ENCODE measurements at regions not wholly inside any gene's neighbourhood (a gene's known extent, or its start where the extent isn't known, plus 50 kb on each side); places are given as distances from the start of the nearest gene placed in this dataset.

DNA sequence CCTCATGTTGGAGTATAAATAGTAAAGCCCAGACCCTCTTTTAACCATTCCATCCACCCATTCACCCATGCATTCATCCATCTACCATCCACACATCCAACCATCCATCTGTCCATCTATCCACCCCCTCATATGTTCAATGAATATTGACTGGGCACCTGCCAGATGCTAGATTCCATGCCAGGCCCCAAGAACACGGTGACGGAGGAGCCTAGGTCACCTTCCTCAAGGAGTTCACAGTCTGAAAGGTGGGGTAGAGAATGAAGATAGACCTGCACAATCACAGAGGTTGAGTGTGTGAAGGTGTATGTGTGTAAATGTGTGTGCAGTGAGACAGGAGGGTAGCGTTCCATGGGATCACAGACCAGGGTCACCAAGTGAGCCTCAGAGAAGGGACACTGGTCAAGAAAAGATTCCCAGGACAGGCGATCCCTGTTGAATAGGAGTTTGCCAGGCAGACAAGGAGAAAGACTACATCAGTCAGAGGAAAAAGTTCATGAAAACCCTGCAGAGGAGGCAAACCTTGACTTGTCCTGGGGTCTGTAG lies 287.2 kb downstream of the CYP26B1 start:
- DNase-seq = no peak

DNA sequence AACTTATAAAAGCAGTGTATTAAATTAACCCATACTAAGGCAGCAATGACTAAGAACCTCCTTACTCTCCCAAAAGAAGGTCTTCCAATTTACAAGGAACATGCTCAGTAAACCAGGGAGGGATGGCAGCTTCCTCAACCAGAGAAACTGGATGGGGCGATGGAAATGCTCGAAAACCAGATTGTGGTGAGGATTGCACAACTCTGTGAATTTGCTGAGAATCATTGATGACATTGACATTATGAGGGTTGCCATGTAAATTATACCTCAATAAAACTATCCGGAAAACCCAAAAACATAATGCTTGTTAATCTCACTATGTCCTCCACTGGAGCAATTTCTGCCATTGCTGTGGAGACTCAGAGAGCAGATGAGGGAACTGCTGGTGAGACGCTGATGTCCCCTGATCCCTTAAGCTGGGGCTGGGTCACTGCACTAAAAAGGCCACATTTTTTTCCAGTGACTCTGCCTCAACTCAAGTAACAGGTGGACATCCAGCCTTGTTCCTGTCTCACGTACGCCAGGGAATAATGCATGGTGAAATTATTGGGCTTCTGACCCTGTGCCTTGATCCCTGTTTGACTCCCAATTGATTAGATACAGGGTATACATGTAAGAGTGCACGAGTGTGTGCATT lies 288.3 kb downstream of the CYP26B1 start:
- no peak for DNase-seq

DNA sequence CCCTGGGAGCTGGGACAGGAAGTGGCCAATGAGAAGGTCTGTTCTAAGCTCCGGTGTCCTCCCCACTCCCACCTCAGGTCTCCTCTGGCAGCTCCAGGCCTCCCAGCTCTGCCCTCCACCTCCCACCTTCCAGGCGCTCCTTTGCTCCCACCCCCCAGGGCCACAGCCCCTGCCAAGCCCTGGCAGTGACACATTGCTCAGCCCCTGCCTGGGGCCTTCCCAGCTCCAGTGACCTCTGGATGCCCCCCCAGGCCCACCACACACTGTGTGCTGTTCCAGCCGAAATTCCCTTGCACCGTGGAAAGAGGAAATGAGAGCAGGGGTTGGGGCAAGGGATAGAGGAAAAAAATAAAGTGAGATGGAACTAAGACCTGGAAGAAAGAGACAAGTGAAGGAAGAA lies 289.6 kb downstream of the CYP26B1 start:
- DNase-seq = no peak

DNA sequence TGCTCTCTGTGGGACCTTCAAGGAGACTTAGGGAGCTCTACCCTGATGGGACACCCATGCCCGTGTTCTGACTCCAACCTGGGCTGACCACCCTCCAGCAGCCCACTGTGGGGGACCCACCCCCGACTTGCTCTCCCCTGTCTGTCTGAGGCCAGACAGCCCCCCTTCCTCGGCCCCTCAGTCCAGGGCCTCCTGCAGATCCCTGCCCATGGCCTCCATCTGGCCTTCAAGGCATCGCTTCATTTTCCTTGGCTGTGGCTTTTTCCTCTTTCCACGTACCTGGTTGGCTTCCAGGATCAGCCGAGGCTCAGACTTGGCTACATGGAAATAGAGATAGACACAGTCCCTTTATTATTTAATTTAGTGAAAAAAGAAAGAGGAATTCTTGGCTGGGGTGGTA lies 290.0 kb downstream of the CYP26B1 start:
- no peak for DNase-seq

DNA sequence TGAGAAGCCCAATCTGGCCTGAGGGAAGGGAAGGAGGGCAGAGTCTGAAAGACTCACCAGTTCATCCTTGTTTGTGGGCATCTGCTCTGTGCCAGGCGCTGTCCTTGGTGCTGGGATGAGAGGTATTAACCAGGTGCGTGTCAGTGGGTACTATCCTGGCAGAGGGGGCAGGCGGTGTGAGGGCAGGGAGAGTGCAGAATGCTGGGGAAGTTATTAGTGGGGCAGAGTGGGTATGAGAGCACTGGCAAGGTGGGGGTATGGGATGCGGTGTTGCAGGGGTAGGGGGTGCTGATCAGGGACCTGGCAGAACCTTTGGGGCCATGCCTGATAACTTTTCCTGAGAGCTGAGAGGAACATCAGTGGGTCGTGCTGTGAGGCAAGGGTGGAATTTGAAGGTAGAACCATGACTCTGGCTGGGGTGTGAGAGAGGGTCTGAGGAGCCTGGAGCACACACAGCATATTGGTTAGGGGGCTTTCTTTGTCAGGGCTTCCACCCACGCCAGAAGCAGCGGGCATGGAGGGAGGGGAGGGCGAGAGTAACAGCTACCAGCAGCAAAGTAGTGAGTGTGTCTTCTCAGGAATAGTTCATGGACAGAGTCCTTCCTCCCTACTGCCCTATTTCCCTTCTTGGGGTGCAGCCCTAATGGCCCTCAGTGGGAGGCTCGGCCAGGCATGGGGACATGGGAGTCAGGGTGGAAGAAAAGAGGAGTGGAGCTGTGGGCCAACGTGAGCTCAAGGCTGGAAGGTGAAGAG lies 290.7 kb downstream of the CYP26B1 start:
- DNase-seq = no peak

DNA sequence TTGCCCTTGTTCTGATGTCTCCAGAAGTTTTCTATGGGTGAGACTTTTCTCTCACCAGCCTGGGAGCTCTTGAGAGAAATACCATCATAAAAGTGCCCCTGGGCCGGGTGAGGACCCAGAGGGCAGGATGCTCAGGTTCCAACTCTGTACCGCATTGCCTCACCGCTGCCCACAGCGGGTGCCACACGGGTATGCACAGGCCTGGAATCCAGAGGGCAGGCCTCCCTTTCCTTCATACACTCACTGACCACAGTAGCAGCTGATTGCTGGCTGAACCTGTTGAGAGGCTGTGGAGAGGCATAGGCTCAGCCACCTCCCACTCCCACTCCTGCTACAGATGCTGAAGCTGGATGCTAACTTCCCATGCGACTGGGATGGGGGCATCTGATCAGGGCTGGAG lies 293.8 kb downstream of the CYP26B1 start:
- no peak for DNase-seq

DNA sequence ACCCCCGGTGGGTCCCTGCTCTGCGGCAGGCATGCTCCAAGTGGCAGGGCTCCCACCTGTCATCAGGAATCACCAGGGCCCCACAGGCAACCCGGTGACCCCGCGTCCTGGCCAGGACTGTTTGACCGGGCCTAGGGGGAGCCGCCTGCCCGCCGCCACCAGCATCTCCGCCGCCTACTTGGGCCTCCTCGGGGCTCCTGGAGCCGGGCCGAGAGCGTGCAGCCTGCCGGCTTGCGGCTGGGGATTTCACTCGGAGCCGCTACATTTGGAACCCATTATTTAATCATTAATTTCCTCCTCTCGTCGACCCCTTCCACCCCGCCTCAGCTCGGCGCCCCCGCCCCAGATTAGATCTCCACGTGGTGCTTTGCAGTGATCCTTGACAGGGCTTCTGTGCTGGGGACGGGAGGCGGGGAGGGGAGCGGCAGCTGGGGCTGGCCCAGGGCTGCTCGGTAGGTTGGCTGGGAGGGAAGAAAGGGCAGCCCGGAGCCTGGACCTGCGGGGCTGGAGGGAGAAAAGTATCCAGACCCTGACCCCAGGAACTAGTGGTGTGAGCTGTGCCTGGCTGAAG lies 295.4 kb downstream of the CYP26B1 start:
- DNase-seq = no peak

DNA sequence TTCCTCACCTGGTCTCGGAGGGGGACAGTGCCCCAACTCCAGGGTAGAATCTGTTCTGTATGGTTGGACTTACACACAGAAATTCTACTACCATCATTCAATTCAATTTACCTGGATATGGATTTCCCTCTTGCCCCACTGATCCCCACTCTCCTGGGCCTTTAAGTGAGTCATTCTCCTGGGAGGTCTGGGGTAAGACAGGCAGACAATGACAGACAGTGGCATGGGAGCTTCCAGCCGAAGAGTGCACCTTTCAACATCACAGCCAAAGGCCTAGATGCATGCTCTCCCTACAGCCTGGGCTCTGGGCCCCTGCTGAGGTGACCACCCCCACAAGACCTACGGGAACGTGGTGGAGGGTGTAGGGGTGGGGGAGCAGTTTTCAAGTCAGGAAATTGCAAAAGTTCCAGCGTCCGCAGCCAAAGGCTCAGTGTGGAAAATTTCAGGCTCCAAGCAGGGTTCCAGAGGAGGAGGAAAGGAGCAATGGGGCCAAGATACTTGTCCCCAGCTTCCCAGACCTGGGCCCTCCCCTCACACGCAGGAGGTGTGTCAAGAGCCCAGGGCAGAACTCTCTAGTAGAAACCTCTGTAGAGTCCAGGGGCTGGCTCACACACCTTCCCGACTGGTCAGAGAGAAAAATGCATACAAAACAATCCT lies 296.4 kb downstream of the CYP26B1 start:
- DNase-seq = no peak

DNA sequence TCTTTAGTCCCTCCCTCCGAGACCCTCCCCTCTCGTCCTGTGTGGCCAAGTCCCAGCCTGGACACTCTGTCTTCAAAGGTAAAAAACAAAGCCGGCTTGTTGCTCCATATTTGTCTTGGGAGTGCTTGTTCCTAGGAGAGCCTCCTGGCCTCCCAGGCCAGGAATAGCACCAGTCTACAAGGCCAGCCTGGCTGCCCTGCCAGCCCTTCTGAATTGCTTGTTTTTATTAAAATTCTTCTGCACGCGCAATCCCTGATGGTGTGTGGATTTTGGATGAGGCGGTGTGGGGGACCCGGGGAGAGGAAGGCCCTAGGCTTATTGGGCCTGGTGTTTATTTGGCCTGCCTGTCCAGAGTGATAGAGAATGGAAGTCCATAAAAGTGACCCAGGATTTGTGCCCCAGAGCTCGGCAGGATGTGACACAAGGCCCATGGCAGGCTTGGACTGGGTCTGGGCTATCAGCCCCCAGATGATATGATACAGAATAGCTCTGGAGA lies 297.3 kb downstream of the CYP26B1 start:
- no peak for DNase-seq

DNA sequence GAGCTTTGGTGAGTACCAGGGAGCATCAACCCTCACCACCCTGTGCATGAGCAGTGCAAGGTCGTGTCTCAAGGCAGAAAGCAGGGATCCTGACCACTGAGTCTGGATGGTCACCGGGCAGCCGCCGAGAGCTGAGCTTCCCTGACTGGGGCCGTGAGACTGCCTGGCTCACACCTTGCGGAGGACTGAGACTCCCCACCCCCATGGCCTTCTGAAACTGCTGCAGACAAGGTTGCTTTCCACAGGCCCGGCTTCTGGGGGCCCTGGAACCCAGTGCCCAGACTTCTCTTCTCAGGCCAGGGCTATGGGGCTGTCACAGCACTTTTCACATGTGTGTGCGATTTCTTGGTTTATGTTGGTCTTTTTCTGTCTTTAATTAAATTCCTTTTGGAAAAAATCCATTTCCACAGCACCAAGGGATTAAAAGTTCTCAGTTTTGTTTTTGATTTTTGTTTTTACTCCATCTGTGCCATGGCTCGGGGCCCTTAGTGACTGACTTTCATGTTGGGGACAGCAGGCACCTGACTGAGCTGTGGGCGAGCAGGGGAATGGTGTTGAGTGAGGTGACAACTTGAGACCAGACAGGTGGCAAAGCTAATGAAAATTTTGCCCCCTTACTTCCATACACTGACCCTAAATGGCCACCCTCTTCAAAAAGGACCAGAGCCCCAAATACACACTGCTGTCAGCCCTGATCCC lies 297.9 kb downstream of the CYP26B1 start:
- DNase-seq = no peak

DNA sequence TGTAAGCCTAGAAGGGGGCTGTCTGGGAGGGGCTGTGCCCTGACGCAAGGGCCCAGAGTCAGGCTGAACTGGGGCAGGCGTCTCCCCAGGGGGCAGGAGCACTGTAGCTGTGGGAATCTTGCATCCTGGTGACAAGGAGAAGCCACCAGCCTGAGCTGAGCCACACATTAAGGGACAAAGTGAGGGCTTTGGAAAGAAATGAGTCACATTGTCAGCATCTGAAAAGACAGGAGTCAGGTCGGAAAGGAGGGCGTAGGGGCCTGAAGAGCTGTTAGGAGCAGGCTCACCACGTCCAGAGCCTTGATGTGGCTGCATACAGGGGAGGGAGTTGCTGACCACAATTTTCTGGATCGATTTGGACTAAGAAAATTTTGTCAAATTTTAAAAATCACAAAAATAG lies 298.6 kb downstream of the CYP26B1 start:
- DNase-seq = no peak

DNA sequence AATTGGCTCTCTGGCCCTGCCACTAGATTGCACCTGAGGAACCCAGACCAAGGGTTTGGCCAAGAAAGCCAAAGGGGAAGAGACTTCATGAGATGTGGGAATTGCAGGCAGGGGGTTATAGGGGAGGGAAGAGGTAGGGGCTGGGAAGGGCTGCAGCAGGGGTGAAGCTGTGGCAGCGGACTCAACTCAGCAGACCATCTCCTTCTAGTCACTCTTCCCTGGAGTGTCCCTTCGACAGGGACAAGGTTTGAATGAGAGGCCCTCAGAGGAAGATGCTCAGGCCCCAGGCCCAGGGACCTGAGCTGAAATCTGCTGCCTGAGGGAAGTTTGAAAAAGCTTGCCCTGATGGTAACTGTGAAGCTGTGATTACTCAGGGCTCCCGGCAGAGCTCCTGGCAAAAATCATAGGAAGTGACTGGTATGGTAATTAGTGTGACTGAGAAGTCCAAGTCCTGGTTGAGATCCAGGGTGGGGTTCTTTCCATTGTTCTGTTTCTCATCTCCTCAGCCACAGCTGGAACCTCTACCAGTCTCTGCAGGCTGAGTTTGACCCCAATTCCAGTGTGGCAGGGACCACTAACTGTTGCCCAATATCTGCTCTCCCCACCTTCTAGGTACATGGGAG lies 300.9 kb downstream of the CYP26B1 start:
- no peak for DNase-seq

DNA sequence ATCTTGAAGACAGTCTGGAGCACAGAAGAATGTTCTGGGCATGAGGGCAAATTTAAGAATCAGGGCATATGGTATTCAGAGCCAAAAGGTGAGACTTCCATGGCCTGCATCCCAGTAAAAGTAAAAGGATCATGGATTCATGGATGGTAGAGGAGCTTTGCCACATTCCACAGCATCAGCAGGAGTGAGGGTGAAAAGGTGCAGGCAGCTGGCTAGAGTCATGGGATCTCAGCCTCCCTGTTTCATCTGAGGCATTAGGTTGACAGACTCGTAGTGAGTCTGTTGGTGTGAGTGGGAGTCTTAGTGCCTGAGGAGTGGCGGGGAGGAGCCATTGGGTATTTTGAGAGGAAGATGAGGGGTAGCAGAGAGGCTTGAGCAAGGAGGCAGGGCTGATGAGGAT lies 301.6 kb downstream of the CYP26B1 start:
- no peak for DNase-seq

DNA sequence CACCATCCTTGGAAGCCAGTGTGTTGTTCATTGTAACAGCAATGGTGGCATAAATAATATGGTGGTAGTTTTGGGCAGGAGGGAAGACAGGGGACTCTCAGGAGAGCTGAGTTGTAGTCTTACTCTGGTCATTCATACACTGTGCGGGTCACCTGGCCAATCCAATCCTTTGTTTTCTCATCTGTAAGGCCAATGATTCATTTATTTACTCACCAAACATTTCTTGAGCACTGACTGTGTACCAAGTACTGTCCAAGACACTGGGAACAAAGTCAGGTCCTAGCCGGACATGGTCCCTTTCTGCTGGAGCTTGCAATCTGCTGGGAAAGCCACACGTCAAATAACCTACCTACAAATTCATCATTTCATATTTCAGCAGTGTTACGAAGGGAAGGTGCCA lies 302.7 kb downstream of the CYP26B1 start:
- no peak for DNase-seq

DNA sequence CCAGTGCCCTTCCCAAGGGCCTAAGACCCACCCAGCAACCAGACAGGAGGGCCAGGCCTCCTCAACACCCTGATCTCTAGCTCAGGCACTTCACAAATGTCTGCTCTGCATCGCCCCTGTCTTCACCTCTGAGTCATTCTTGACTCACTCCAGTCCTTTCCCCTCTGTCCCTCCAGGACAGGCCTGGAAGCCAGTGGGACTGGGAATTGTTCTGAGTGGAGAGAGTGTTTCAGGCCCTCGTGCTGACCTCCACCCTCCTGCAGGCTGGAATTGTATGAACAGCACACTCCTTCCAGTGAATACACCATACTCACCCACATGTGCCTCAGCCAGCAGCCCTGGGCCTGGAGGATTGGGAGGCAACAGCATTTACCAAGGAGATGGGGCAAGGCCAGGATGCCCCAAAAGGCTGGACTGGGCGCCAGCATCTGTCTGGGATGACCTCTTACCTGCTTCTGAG lies 304.2 kb downstream of the CYP26B1 start:
- DNase-seq = no peak

DNA sequence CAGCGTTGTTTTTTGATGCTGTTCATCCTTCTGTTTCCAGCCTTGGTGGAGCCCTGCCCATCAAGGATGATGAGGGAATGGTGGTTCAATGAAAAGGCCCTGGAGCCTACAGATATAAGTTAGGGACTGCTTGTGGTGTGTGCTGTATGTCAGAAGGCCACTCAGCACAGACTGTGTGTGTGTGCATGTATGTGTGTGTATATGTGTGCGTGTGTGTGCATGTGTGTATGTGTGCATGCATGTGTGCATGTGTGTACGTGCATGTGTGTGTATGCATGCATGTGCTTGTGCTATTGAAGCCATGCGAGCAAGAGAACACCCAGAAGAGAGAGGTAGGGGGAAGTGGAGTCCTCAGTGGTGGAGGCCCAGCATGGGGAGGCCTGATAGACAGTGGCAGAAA lies 304.9 kb downstream of the CYP26B1 start:
- DNase-seq = no peak

DNA sequence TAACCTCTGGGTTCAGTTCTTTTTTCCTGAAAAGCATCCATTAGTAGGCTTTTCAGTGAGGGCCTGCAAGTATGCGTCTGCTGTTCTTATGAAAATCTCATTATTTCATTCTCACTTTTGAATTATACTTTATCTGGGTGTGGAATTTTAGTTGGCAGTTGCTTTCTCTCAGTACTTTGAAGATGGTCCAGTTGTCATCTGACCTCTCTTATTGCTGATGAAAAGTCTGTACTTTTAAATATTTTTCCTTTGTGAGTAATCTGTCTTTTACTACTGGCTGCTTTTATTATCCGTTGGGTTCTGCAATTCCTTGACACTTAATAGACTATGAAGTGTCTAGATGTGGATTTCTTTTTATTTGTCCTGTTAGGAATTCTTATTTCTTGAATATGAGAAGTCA lies 307.8 kb downstream of the CYP26B1 start:
- no peak for DNase-seq

DNA sequence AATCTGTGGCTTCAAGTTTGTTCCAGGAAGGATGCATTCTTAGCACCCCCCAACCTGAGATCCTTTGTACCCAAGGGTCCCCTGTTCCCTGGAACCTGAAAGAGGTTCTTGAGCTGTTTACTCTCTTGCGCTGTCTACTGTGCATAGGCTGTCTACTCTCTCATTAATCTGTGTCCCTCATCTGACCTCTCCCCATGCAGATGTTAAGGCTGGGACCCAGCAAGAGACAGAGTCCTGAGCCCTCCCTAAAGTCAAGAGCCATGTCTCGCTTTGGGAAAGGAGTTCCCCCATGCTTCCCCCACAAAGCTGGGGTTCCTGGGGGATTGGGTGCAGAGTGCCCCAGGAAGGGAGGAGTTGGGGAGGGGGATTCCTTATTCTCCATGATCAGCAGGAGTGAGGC lies 312.9 kb downstream of the CYP26B1 start:
- no peak for DNase-seq

DNA sequence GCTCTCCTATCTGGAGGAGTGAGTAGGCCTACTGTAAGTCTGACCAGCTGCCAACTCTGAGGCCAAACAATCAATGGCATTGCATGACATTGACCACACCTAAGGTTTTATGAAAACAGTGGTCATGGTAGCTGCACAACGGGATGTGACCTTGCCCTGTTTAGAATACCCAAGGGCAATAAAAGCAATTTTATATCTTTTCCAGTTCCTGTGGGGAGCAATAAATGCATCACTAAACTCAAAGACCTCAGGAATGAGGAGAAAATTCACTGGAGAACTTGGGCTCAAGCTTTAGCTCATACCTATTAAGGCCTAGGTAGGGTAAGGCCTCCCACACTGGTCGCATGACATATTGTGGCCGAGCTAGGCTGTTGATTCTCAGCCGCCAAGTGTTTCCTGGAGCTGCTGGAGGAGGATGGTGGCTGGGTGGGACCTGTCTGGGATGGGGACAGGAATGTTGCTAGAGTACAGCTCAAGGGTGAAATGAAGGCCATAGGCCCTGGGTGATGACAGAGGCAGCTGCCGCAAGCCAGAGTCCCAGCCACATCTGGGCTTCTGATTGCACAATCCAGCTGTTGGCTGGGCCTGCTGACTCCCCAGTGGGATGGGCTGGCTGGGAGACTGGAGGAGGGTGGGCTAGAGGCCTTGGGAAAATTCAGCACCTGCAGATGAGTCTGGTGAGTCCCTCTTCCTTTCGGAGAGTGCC lies 313.7 kb downstream of the CYP26B1 start:
- no peak for DNase-seq

DNA sequence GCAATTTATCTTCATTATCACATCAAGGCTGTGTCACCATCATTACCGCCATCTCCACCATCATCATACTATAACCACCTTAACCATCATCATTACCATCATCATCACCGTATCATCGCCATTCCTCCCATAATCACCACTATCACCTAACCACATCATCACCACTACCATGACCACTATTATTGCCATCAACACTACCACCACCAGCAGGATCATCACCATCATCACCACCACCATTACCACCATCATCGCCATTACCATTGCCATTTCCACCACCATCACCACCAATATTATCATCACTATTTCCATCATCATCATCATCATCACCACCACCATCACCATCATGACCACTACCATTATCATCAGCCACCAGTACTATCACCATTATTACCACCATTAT lies 314.4 kb downstream of the CYP26B1 start:
- DNase-seq = no peak

DNA sequence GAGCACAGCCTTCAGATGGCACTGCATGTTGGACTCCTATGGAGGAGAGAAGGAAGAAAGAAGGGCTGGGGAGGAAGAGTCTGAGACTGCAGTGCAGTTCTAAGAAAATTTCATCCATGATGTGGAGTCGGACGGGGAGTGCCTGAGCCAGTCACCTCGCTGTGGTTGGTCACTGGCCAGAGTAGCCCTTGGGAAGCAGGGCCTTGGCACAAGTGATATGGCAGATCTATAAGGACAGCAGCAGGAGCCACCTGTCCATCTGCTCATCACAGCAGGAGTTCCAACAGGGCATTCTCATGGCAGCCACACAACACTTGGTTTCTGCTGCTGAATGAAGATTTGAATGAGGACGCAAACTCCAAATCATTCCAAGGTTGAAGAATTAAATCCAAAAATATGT lies 314.8 kb downstream of the CYP26B1 start:
- no peak for DNase-seq

DNA sequence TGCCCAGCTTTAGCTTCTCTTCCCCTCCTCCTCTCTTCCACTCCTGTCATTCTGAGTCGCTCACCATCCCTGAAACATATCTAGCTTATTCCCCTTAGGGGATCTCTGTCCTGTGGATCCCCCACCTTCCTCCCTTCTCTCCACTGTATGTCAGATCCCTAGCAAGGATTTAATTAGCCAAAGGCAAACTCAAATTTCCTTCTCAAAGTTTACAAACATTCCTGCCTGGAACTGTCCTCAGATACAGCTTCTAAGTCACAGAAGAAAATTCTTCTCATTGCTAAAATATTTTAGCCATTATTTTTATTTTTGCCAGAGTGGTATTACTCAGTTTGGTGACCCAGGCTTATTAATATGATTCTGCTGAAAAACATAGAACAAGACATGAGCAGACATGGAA lies 315.3 kb downstream of the CYP26B1 start:
- DNase-seq = no peak
